ENCODE measurements at regions not wholly inside any gene's neighbourhood (a gene's known extent, or its start where the extent isn't known, plus 50 kb on each side); places are given as distances from the start of the nearest gene placed in this dataset.
"Not testable (repeated sequence)": the region's sequence is repeated elsewhere in the genome, so short reads cannot be mapped to it uniquely, and the experiment has no call there.

- H3K36me3 Mint-ChIP-seq (ENCODE audit: low read depth); H3K4me1 Mint-ChIP-seq (ENCODE audit: low read depth); H3K9me3 Mint-ChIP-seq; H3K27me3 Mint-ChIP-seq; H3K27ac Mint-ChIP-seq; H3K4me3 Mint-ChIP-seq: not testable (repeated sequence)
Observed at GRCh38 chr3:81812098-81812497, 50.7 kb upstream of the GBE1 start.

Measured in stimulated activated naive CD8-positive, alpha-beta T cell treated with anti-CD3 and anti-CD28 coated beads, Interleukin-15, Interleukin-2, amounts not matched to agents 100 ng/mL and 50 ng/mL, for 24 hours (primary cell).